KG1 (cell line): ENCODE measurements at regions not wholly inside any gene's neighbourhood (a gene's known extent, or its start where the extent isn't known, plus 50 kb on each side); places are given as distances from the start of the nearest gene placed in this dataset.

Experiments used
- DNase-seq: peaks from one replicate; lab custom pipeline; 2025; lab: John Stamatoyannopoulos, UW

GRCh38 chr6:112717856-112718255 is 370.7 kb downstream of the RFPL4B start:
- no peak for DNase-seq

- DNase-seq, result no peak
These were observed 378.5 kb downstream of the RFPL4B start for GRCh38 chr6:112725541-112726085.

GRCh38 chr6:112735129-112735528 is 388.0 kb downstream of the RFPL4B start:
- no peak for DNase-seq

GRCh38 chr6:112739766-112740165 is 392.6 kb downstream of the RFPL4B start:
- no peak for DNase-seq

- no peak for DNase-seq
These were observed 396.2 kb downstream of the RFPL4B start for GRCh38 chr6:112743323-112743722.

- no peak for DNase-seq
These were observed 397.7 kb downstream of the RFPL4B start for GRCh38 chr6:112744827-112745226.

- no peak for DNase-seq
These were observed 398.6 kb downstream of the RFPL4B start for GRCh38 chr6:112745765-112746164.

GRCh38 chr6:112749673-112750072 is 402.5 kb downstream of the RFPL4B start:
- no peak for DNase-seq

- peak; percentile 8 for DNase-seq
These were observed 405.2 kb downstream of the RFPL4B start for GRCh38 chr6:112752305-112752704.

- no peak for DNase-seq
These were observed 405.7 kb downstream of the RFPL4B start for GRCh38 chr6:112752791-112753190.

- no peak for DNase-seq
These were observed 413.7 kb downstream of the RFPL4B start for GRCh38 chr6:112760831-112761230.

GRCh38 chr6:112761740-112762139 is 414.6 kb downstream of the RFPL4B start:
- no peak for DNase-seq

- no peak for DNase-seq
These were observed 417.2 kb downstream of the RFPL4B start for GRCh38 chr6:112764377-112764776.

GRCh38 chr6:112770308-112770707 is 423.2 kb downstream of the RFPL4B start:
- no peak for DNase-seq

- no peak for DNase-seq
These were observed 426.1 kb downstream of the RFPL4B start for GRCh38 chr6:112773187-112773586.

- DNase-seq, result no peak
These were observed 427.2 kb downstream of the RFPL4B start for GRCh38 chr6:112774319-112774718.

- DNase-seq, result peak; percentile 29
These were observed 433.5 kb downstream of the RFPL4B start for GRCh38 chr6:112780498-112781096.

GRCh38 chr6:112781241-112781640 is 434.1 kb downstream of the RFPL4B start:
- no peak for DNase-seq

GRCh38 chr6:112785408-112785807 is 438.3 kb downstream of the RFPL4B start:
- DNase-seq, result no peak

GRCh38 chr6:112786801-112787200 is 439.7 kb downstream of the RFPL4B start:
- DNase-seq, result no peak

GRCh38 chr6:112787371-112787770 is 440.2 kb downstream of the RFPL4B start:
- no peak for DNase-seq

GRCh38 chr6:112795316-112795715 is 448.2 kb downstream of the RFPL4B start:
- DNase-seq, result no peak

- DNase-seq, result no peak
These were observed 449.6 kb downstream of the RFPL4B start for GRCh38 chr6:112796712-112797111.

- no peak for DNase-seq
These were observed 452.8 kb downstream of the RFPL4B start for GRCh38 chr6:112799889-112800288.
